HG03159 (cell line): ENCODE measurements at regions not wholly inside any gene's neighbourhood (a gene's known extent, or its start where the extent isn't known, plus 50 kb on each side); places are given as distances from the start of the nearest gene placed in this dataset.
A peak's percentile ranks its signal among the peaks of the same experiment; 100 is the strongest.
"Not testable (repeated sequence)": the region's sequence is repeated elsewhere in the genome, so short reads cannot be mapped to it uniquely, and the experiment has no call there.

Source experiments
- ATAC-seq: cut with Tn5 transposase; IDR thresholded peaks from one replicate; pipeline ENCODE4 v1.9.1; 2021; ENCODE audit warnings: mild to moderate bottlenecking, moderate library complexity; ENCODE audit not compliant: unreplicated experiment

GRCh38 chr4:141290771-141291170, 70.1 kb downstream of the ZNF330 start:
- no peak for ATAC-seq

- ATAC-seq, result no peak
These were observed 73.6 kb downstream of the ZNF330 start for GRCh38 chr4:141294306-141294705.

- no peak for ATAC-seq
These were observed 80.5 kb downstream of the ZNF330 start for GRCh38 chr4:141301216-141301615.

- ATAC-seq, result no peak
These were observed 82.2 kb downstream of the ZNF330 start for GRCh38 chr4:141302924-141303323.

- no peak for ATAC-seq
These were observed 83.7 kb downstream of the ZNF330 start for GRCh38 chr4:141304346-141304745.

DNA sequence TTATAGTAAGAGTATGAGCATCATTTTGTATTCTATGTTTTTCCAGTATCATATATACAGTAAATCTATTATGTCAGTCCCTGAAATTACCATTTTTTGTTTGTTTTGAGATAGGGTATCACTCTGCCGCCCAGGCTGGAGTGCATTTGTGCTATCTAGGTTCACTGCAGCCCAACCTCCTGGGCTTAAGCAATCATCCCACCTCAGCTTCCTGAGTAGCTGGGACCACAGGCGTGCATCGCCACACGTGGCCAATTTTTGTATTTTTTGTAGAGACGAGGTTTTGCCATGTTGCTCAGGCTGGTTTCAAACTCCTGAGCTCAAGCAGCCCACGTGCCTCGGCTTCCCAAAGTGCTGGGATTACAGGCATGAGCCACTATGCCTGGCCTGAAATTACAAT, 85.6 kb downstream of the ZNF330 start:
- ATAC-seq, result no peak

- ATAC-seq, result peak; percentile 100
These were observed 86.6 kb downstream of the ZNF330 start for GRCh38 chr4:141307241-141307689.

DNA sequence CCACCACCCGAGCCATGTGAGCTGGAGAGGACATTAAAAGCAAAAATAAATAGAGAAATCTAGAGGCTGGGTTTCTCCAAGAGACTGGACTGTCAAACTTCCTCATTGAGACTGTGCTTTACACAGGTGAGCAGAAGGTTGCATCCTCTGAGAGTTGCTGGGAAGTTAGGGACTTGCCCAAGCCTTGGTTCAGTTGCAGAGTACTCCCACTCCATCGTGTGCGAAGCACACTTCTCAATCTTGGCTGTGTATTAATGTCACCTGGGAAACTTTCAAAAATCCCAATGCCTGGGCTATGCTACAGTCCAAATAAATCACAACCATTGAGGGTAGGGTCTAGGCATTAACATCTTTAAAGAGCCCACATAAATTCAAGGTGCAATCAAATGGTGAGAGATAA, 89.2 kb downstream of the ZNF330 start:
- ATAC-seq, result no peak

- ATAC-seq, result no peak
These were observed 90.8 kb downstream of the ZNF330 start for GRCh38 chr4:141311246-141312204.

GRCh38 chr4:141314627-141315026, 93.9 kb downstream of the ZNF330 start:
- ATAC-seq, result no peak

GRCh38 chr4:141328560-141329173, 108.0 kb downstream of the ZNF330 start:
- ATAC-seq, result no peak

GRCh38 chr4:141329174-141329569, 108.5 kb downstream of the ZNF330 start:
- no peak for ATAC-seq

GRCh38 chr4:141330616-141331015, 109.9 kb downstream of the ZNF330 start:
- ATAC-seq, result no peak

- no peak for ATAC-seq
These were observed 111.1 kb downstream of the ZNF330 start for GRCh38 chr4:141331534-141332358.

- ATAC-seq, result not testable (repeated sequence)
These were observed 111.9 kb downstream of the ZNF330 start for GRCh38 chr4:141332359-141333181.

DNA sequence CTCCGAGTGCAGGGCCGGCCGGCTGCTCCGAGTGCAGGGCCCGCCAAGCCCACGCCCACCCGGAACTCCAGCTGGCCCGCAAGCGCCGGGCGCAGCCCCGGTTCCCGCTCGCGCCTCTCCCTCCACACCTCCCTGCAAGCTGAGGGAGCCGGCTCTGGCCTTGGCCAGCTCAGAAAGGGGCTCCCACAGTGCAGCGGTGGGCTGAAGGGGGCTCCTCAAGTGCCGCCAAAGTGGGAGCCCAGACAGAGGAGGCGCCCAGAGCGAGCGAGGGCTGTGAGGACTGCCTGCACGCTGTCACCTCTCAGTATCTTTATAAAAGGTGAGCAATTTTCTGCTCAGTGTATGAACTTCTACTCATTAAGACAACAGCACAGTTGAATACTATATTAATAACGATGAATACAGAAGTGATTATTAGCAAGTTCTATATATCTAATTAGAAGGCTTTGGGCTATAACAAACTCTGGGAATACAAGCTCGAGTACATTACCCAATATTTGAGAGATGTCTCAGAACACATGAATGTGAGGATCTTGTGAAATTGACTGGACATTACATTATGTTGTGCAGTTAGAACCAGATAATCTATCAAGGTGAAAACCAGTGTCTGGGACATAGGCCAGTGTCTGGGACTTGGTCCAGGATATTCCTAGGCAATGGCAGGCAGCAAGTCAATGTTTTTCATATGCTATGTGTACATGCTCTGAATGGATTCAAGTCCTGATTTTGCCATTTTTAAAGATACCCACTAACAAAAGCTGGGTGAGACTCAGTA, 112.9 kb downstream of the ZNF330 start:
- ATAC-seq, result not testable (repeated sequence)

- no peak for ATAC-seq
These were observed 114.5 kb downstream of the ZNF330 start for GRCh38 chr4:141335166-141335565.

DNA sequence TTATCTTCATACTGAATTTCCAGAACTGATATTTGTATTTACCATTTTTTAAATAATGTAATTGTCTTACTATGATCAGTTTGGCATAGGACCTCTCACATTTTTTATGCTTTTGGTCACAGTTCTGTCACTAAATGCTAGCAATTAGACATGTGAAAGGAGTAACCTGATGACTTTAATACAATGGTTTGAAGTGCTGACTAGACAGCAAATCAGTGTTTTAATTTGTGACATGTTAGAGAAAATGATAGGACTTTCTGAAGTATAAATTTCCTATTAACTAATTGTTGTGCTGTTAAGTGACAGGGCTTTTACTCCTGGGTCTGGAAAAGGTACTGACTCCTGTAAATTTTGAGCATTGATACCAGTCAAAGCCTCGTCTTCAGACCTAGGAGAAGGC, 117.5 kb downstream of the ZNF330 start:
- ATAC-seq, result no peak

DNA sequence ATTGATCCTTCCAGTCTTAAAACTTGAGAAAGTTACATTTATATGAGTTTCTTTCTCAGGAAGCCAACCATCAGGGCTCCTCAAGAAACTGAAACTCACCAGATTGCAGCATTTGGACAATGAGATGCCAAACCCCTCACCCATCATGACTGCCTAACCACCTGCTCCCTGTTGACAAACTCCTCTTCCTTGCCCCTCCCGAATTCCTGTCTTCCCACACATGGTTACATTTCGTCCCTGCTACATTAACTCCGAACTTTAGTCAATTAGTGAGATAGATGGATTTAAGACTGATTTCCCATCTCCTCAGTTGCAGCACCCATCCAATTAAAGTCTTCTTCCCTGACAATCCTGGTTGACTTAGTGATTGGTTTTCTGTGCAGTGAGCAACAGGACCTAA, 118.7 kb downstream of the ZNF330 start:
- ATAC-seq, result no peak

DNA sequence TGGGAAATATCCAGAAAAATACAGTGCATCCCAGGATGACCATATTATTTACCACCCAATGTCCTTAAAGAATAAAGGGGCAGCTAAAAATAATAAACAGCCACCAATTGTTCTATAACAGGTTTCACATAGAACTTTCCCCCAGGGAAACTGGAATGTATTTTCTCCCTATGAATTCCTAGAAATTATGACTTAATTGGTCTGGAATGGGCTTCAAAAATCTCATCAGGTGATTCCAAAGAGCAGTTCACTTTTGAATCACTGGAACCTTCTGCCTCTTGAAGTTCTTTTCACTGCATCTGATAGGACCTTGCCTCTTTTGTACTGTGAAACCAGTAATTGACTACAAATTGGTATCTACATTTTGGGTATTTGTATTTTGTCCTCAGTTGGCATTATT, 119.3 kb downstream of the ZNF330 start:
- no peak for ATAC-seq
